ENCODE measurements at regions not wholly inside any gene's neighbourhood (a gene's known extent, or its start where the extent isn't known, plus 50 kb on each side); places are given as distances from the start of the nearest gene placed in this dataset.

DNA sequence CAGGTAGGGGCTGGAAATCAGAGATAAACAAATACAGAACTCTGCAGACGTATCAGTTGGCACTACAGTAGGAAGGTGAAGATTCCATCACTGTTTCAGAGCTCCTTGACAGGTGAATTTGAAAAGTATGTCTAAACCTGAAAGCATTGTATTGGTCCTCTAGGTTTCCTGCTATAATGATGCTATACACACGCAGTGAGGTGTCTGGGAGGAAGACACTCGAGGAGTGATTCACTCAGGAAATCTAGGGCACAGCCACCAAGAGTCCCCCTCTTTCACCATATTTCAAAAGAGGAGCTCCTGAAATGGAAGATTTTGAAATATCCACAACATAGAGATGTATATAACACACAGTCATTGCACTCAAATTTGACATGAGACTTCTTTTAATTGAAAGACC is 331.0 kb upstream of the DACH1 start:
- TF ChIP-seq ARHGAP35 (CRISPR knock-in tag; IDR thresholded peaks at IDR 0.05; ENCODE audit: borderline replicate concordance), result no peak
- TF ChIP-seq ZFX (CRISPR knock-in tag; IDR thresholded peaks at IDR 0.05; ENCODE audit: low read depth), result no peak
- TF ChIP-seq HNF1A (IDR thresholded peaks at IDR 0.05; ENCODE audit: low read depth), result no peak
- TF ChIP-seq HNF1A (CRISPR knock-in tag; IDR thresholded peaks at IDR 0.05; ENCODE audit: borderline replicate concordance), result no peak
- TF ChIP-seq, protein P1, sequence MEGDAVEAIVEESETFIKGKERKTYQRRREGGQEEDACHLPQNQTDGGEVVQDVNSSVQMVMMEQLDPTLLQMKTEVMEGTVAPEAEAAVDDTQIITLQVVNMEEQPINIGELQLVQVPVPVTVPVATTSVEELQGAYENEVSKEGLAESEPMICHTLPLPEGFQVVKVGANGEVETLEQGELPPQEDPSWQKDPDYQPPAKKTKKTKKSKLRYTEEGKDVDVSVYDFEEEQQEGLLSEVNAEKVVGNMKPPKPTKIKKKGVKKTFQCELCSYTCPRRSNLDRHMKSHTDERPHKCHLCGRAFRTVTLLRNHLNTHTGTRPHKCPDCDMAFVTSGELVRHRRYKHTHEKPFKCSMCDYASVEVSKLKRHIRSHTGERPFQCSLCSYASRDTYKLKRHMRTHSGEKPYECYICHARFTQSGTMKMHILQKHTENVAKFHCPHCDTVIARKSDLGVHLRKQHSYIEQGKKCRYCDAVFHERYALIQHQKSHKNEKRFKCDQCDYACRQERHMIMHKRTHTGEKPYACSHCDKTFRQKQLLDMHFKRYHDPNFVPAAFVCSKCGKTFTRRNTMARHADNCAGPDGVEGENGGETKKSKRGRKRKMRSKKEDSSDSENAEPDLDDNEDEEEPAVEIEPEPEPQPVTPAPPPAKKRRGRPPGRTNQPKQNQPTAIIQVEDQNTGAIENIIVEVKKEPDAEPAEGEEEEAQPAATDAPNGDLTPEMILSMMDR (CRISPR knock-in tag; IDR thresholded peaks at IDR 0.05), result no peak
